ENCODE measurements at regions not wholly inside any gene's neighbourhood (a gene's known extent, or its start where the extent isn't known, plus 50 kb on each side); places are given as distances from the start of the nearest gene placed in this dataset.

- TF ChIP-seq ZFP30 (CRISPR knock-in tag; IDR thresholded peaks at IDR 0.05) = no peak
- no peak for TF ChIP-seq TOX (CRISPR knock-in tag; IDR thresholded peaks at IDR 0.05; ENCODE audit: borderline replicate concordance)
- TF ChIP-seq ZNF565 (CRISPR knock-in tag; conservative IDR thresholded peaks at IDR 0.05; ENCODE audit: low read depth) = no peak
- TF ChIP-seq ZC3H10 (CRISPR knock-in tag; IDR thresholded peaks at IDR 0.05) = no peak
- TF ChIP-seq ZFP3 (CRISPR knock-in tag; IDR thresholded peaks at IDR 0.05) = no peak
- ATAC-seq = peak; percentile 89
These were observed 260.4 kb upstream of the P2RY1 start for GRCh38 chr3:152574461-152575079.

DNA sequence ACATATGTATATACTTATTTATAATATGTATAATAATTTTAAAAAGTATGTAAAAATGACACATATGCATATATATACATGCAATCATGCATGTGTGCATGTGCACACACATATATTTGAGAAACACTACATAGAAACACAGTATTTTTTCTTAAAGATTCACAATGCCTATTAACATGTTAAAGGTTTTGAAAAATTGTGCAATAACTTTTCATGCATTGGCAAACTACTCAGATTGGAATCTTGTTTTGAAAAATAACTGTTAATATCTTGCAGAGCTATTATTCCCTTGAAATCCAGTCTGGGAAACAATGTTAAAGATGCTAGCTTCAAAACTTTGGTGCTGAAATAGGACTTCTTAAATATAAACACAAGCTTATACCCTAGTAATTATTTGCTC, 256.2 kb upstream of the P2RY1 start:
- TF ChIP-seq BACH2 (CRISPR knock-in tag; IDR thresholded peaks at IDR 0.05; ENCODE audit: borderline replicate concordance) (no peak), CSDC2 (CRISPR knock-in tag; IDR thresholded peaks at IDR 0.05) (no peak), CREB5 (CRISPR knock-in tag; IDR thresholded peaks at IDR 0.05; ENCODE audit: low read depth) (no peak), ESRRG (CRISPR knock-in tag; IDR thresholded peaks at IDR 0.05) (no peak), PPARA (CRISPR knock-in tag; IDR thresholded peaks at IDR 0.05; ENCODE audit: borderline replicate concordance) (no peak), ZFP3 (CRISPR knock-in tag; IDR thresholded peaks at IDR 0.05) (no peak), RARB (CRISPR knock-in tag; IDR thresholded peaks at IDR 0.05) (no peak), ZNF70 (CRISPR knock-in tag; IDR thresholded peaks at IDR 0.05) (no peak), OSR1 (CRISPR knock-in tag; IDR thresholded peaks at IDR 0.05) (no peak)
- TF ChIP-seq, protein P1, sequence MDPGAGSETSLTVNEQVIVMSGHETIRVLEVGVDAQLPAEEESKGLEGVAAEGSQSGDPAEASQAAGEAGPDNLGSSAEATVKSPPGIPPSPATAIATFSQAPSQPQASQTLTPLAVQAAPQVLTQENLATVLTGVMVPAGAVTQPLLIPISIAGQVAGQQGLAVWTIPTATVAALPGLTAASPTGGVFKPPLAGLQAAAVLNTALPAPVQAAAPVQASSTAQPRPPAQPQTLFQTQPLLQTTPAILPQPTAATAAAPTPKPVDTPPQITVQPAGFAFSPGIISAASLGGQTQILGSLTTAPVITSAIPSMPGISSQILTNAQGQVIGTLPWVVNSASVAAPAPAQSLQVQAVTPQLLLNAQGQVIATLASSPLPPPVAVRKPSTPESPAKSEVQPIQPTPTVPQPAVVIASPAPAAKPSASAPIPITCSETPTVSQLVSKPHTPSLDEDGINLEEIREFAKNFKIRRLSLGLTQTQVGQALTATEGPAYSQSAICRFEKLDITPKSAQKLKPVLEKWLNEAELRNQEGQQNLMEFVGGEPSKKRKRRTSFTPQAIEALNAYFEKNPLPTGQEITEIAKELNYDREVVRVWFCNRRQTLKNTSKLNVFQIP (CRISPR knock-in tag; IDR thresholded peaks at IDR 0.05; ENCODE audit: borderline replicate concordance, low read depth) = no peak
- TF ChIP-seq, protein P2, sequence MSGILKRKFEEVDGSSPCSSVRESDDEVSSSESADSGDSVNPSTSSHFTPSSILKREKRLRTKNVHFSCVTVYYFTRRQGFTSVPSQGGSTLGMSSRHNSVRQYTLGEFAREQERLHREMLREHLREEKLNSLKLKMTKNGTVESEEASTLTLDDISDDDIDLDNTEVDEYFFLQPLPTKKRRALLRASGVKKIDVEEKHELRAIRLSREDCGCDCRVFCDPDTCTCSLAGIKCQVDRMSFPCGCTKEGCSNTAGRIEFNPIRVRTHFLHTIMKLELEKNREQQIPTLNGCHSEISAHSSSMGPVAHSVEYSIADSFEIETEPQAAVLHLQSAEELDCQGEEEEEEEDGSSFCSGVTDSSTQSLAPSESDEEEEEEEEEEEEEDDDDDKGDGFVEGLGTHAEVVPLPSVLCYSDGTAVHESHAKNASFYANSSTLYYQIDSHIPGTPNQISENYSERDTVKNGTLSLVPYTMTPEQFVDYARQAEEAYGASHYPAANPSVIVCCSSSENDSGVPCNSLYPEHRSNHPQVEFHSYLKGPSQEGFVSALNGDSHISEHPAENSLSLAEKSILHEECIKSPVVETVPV (CRISPR knock-in tag; IDR thresholded peaks at IDR 0.05) = no peak
- no peak for ATAC-seq

DNA sequence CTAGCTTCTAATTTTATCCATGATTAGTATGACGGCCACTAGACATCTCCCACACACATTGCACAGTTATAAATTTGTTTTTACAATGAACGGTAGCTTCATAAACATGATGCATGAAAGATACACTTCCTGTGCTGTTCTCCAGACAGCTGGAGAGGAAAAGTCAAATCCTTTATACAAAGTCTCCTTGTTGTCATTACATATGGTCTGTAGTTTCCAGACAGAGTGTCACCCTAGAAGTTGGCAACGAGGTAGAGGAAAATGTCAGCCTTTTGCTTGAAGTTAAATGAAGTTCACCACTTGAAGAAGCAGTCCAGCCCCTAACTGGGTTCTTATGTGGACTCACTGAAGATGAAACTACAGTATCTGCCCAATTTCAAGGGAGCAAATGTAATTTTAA, 253.0 kb upstream of the P2RY1 start:
- ATAC-seq = no peak
- TF ChIP-seq ZNF8 (CRISPR knock-in tag; IDR thresholded peaks at IDR 0.05) = no peak

- TF ChIP-seq ESRRG (CRISPR knock-in tag; IDR thresholded peaks at IDR 0.05) (no peak), PATZ1 (CRISPR knock-in tag; IDR thresholded peaks at IDR 0.05; ENCODE audit: borderline replicate concordance) (no peak), GLIS3 (CRISPR knock-in tag; IDR thresholded peaks at IDR 0.05) (no peak), BACH2 (CRISPR knock-in tag; IDR thresholded peaks at IDR 0.05; ENCODE audit: borderline replicate concordance) (no peak), TSHZ2 (CRISPR knock-in tag; IDR thresholded peaks at IDR 0.05) (no peak), ZFP3 (CRISPR knock-in tag; IDR thresholded peaks at IDR 0.05) (no peak), OSR1 (CRISPR knock-in tag; IDR thresholded peaks at IDR 0.05) (no peak), TCF4 (CRISPR knock-in tag; IDR thresholded peaks at IDR 0.05; ENCODE audit: borderline replicate concordance) (no peak), RARB (CRISPR knock-in tag; IDR thresholded peaks at IDR 0.05) (no peak), ZNF8 (CRISPR knock-in tag; IDR thresholded peaks at IDR 0.05) (no peak), CSDC2 (CRISPR knock-in tag; IDR thresholded peaks at IDR 0.05) (no peak), PPARA (CRISPR knock-in tag; IDR thresholded peaks at IDR 0.05; ENCODE audit: borderline replicate concordance) (no peak)
- TF ChIP-seq, protein P1 (CRISPR knock-in tag; IDR thresholded peaks at IDR 0.05; ENCODE audit: borderline replicate concordance, low read depth) = no peak
- ATAC-seq = no peak
These were observed 251.0 kb upstream of the P2RY1 start for GRCh38 chr3:152583963-152584362.

All from SK-N-SH treated with all-trans-retinoic acid at 6 μM for 48 hours (cell line).